Stomach (tissue), 4 donors: ENCODE measurements at regions not wholly inside any gene's neighbourhood (a gene's known extent, or its start where the extent isn't known, plus 50 kb on each side); places are given as distances from the start of the nearest gene placed in this dataset.
"Not testable (repeated sequence)": the region's sequence is repeated elsewhere in the genome, so short reads cannot be mapped to it uniquely, and the experiment has no call there.

Experiments
- POLR2A ChIP-seq, 4 donors: fragments of 450-650 bp; IDR thresholded peaks; one replicate each; pipeline ENCODE4 v1.6.1; 2016; ENCODE audit warnings: antibody characterized with exemption in 4 of 4, control low read depth in 2 of 4, mild to moderate bottlenecking in 1 of 4, moderate library complexity in 1 of 4
- POLR2AphosphoS5 ChIP-seq, 3 donors: sonication (generic); formaldehyde crosslinking; IDR thresholded peaks; one replicate each; pipeline ENCODE4 v1.6.1; 2016; ENCODE audit warnings: antibody characterized with exemption in 3 of 3
- TF ChIP-seq, protein P1 (sequence below), 7 experiments: fragments of 450-650 bp in 4 of 7; fragments of 200-600 bp in 3 of 7; sonication (generic) in 3 of 7; IDR thresholded peaks; one replicate each; pipeline ENCODE4 v1.5.1; 2016 to 2019; ENCODE audit warnings: antibody characterized with exemption in 7 of 7, control low read depth in 2 of 7, mild to moderate bottlenecking in 1 of 7

GRCh38 chr15:24145070-24145469 lies 458.0 kb upstream of the NDN start:
- TF ChIP-seq, protein P1, sequence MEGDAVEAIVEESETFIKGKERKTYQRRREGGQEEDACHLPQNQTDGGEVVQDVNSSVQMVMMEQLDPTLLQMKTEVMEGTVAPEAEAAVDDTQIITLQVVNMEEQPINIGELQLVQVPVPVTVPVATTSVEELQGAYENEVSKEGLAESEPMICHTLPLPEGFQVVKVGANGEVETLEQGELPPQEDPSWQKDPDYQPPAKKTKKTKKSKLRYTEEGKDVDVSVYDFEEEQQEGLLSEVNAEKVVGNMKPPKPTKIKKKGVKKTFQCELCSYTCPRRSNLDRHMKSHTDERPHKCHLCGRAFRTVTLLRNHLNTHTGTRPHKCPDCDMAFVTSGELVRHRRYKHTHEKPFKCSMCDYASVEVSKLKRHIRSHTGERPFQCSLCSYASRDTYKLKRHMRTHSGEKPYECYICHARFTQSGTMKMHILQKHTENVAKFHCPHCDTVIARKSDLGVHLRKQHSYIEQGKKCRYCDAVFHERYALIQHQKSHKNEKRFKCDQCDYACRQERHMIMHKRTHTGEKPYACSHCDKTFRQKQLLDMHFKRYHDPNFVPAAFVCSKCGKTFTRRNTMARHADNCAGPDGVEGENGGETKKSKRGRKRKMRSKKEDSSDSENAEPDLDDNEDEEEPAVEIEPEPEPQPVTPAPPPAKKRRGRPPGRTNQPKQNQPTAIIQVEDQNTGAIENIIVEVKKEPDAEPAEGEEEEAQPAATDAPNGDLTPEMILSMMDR (IDR thresholded peaks at IDR 0.05) = not testable (repeated sequence)
- not testable (repeated sequence) for TF ChIP-seq POLR2AphosphoS5, POLR2A (IDR thresholded peaks at IDR 0.05)
